NB4 (cell line): ENCODE measurements at regions not wholly inside any gene's neighbourhood (a gene's known extent, or its start where the extent isn't known, plus 50 kb on each side); places are given as distances from the start of the nearest gene placed in this dataset.

ENCODE experiments used
- DNase-seq: peaks from one replicate; pipeline ENCODE4 v3.0.0; 2010; ENCODE audit warnings: low read depth
- H3K4me3 ChIP-seq: one replicate; pipeline ENCODE4 v1.5.1; 2011; ENCODE audit warnings: mild to moderate bottlenecking, low read depth, low read length, moderate library complexity
- CTCF ChIP-seq: IDR thresholded peaks from one replicate; pipeline ENCODE4 v1.5.1; 2012; ENCODE audit warnings: low read depth, low read length
- MYC ChIP-seq: IDR thresholded peaks from 2 replicates; pipeline ENCODE4 v1.6.1; 2011; ENCODE audit warnings: low read depth, low read length
- POLR2A ChIP-seq: IDR thresholded peaks from 2 replicates; pipeline ENCODE4 v1.6.1; 2011; ENCODE audit warnings: mild to moderate bottlenecking; ENCODE audit not compliant: insufficient read length; ENCODE audit errors: extremely low read depth
- TF ChIP-seq, protein P1 (sequence below): IDR thresholded peaks from 2 replicates; pipeline ENCODE4 v1.6.1; 2011; ENCODE audit warnings: low read depth, low read length

DNA sequence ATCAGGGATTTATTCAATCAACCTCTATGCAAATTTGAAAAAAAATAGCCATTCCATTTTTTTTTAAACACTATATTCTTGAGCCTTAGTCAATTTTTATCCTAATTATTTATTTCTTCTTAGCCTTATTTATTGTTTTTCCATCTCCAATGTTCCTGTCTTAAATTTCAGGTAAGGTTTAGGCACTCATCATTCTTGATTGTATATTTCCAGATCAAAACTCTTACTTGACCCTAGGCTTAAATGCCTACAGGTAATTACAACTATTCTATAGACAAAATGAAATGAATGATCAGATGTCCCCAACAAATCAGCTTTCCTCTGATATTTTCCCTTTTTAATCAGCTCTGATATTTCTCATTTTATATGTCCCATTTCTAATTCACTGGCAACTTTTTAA lies 402.6 kb upstream of the EPHA7 start:
- DNase-seq, result no peak
- TF ChIP-seq CTCF (no peak), MYC (no peak), POLR2A (no peak)
- TF ChIP-seq, protein P1, sequence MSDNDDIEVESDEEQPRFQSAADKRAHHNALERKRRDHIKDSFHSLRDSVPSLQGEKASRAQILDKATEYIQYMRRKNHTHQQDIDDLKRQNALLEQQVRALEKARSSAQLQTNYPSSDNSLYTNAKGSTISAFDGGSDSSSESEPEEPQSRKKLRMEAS, result no peak
- H3K4me3 ChIP-seq, result no peak overlapping the region

DNA sequence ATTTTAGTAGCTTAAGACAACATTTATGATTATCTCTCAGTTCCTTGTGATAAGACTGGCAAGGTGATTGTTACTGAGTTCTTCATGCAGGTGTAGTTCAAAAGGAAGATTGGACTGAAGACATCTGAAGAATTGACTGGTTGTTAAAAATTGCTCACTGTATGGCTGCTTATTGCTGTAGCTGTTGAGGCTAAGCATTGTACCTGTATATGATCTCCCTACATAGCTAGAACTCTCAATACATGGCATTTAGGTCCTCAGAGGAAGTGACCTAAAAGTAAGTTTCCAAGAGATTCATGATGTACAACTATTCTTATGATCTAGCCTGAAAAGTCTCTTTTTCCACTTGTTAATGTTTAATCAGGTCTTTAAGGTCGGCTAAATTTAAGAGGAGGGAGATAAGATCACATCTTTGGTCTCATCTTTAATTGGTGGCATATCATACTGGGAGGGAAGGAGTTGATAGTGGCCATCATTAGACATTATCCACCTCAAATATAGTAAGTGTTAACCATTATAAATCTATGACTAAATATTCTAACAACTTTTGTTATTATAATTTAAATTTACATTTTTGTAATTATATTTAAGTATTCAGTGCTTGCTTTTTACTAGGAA lies 401.2 kb upstream of the EPHA7 start:
- no peak overlapping the region for H3K4me3 ChIP-seq
- DNase-seq, result no peak
- no peak for TF ChIP-seq POLR2A
- no peak for TF ChIP-seq CTCF
- no peak for TF ChIP-seq MYC
- TF ChIP-seq, protein P1, result no peak

GRCh38 chr6:93819189-93819588 lies 399.8 kb upstream of the EPHA7 start:
- TF ChIP-seq MYC (no peak), CTCF (no peak), POLR2A (no peak)
- TF ChIP-seq, protein P1, result no peak
- no peak for DNase-seq

DNA sequence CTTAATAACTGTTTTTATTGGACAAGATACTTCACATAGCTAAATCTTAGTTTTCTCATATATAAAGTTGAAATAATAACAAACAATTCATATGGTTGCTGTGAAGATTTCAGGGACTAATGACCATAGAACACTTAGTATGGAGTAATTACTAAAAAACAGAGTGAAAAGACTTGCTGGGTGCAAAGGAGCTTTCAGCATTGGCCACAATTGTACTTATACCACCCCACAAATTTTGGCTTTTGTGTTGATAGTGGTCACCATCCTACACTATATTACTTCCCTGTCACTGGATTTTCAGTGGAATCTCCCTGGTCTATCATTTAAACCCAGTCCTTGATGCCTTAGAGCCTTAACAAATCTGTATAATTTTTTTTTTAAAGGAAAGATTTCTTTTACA lies 398.6 kb upstream of the EPHA7 start:
- TF ChIP-seq, protein P1, result no peak
- TF ChIP-seq POLR2A (no peak), MYC (no peak), CTCF (no peak)
- DNase-seq, result no peak
- no peak overlapping the region for H3K4me3 ChIP-seq

More at GRCh38 chr6:93819189-93819588, 399.8 kb upstream of the EPHA7 start:
- no peak overlapping the region for H3K4me3 ChIP-seq

- H3K4me3 ChIP-seq, result no peak overlapping the region
- DNase-seq, result no peak
- TF ChIP-seq CTCF (no peak), POLR2A (no peak)
Observed at GRCh38 chr6:93806409-93807270, 387.3 kb upstream of the EPHA7 start.
